H54 (cell line): ENCODE measurements at regions not wholly inside any gene's neighbourhood (a gene's known extent, or its start where the extent isn't known, plus 50 kb on each side); places are given as distances from the start of the nearest gene placed in this dataset.

Experiments
- DNase-seq: peaks from one replicate; pipeline ENCODE4 v3.0.0; 2011; ENCODE audit warnings: low spot score, mixed read lengths; ENCODE audit not compliant: insufficient read length
- FAIRE-seq: peaks from 3 replicates; lab custom pipeline; 2011; peaks lifted over from hg19 to GRCh38; lab: Jason Lieb, UNC
- POLR2A ChIP-seq: IDR thresholded peaks from 2 replicates; pipeline ENCODE4 v1.6.1; 2011; ENCODE audit warnings: low read depth, mild to moderate bottlenecking, low read length

DNA sequence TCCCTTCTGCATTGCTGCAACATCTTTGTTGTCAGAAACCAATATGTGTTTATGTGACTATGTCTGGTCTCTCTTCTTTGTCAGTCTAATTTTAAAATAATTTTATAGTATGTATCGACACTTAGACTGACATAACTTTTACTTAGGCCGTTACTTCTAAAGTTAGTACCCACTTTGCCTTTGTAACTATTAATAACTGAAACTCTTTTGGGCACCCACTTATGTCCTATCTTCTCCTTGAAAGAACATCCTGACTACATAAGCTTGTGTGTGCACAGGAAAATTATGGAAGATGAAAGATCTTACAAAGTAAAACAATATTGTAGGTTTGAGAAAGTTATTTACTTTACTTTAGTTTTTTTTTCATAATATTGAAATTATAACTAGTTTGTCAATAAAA lies 230.4 kb upstream of the CCDC179 start:
- DNase-seq = no peak
- FAIRE-seq = no peak
- no peak for TF ChIP-seq POLR2A

DNA sequence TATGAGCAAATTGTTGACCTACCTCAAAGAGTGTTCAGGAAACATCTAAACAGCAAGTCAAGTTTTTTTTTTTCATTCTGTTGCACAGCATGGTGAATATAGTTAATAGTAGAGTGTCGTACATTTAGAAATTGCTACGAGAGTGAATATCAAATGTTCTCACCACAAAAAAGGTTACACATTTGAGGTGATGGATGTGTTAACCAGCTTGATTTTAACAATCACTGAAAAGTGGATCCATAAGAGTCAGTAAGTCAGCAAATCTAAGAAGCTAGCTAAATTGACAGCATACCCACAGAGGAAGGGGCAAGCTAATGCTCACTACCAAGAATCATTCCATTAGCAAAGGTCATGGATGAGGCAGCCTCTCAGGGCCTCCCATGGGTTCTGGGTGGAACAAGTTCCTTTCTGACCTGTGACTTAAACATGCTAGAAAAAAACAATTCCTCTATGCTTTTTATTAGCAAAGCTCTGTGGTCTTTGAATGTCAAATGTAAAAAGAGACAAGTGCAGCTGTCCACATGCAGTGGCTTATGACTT lies 235.4 kb upstream of the CCDC179 start:
- DNase-seq (no peak), FAIRE-seq (no peak)
- TF ChIP-seq POLR2A = no peak

DNA sequence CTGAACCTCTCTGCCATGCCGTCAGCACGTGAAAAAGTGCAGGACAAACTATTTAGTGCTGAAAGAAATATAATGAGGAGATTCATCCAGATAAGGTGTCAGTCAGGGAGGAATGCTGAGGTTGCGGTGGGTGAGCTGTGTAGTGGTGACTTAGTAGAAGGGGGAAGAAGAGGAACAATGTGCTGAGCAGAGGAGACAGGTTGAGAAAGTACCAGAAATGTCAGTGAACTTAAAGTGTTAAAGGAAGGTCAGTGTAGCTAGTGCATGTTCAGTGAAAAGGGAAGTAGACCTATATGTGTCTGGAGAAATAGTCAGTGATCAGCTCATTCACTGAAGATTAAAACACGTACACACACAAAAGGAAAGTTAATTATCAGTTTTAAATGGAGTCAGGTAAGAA lies 237.6 kb upstream of the CCDC179 start:
- FAIRE-seq = no peak
- TF ChIP-seq POLR2A = no peak

DNA sequence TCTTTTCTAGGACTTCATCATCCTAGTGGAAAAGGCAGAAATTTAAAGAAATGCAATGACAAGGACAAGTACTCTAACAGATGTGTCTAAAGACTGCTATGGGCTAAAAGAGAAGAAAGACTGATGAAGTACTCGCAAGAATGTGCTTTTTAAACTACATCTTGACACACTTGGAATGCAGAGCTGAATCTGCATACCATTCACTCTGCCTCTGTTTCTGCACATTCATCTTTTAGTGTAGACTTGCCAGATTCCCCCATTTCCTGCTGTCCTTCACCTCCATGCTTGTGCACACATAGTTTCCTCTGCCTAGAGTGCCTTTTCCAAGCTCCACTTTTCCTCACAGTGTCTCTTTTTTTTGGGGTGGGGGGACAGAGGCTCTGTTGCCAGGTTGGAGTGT lies 239.0 kb upstream of the CCDC179 start:
- no peak for TF ChIP-seq POLR2A
- DNase-seq (no peak), FAIRE-seq (no peak)

More for the DNA sequence above, 237.6 kb upstream of the CCDC179 start:
- no peak for DNase-seq

GRCh38 chr11:23100726-23101125 lies 240.5 kb upstream of the CCDC179 start:
- FAIRE-seq = no peak
- no peak for TF ChIP-seq POLR2A
- no peak for DNase-seq

DNA sequence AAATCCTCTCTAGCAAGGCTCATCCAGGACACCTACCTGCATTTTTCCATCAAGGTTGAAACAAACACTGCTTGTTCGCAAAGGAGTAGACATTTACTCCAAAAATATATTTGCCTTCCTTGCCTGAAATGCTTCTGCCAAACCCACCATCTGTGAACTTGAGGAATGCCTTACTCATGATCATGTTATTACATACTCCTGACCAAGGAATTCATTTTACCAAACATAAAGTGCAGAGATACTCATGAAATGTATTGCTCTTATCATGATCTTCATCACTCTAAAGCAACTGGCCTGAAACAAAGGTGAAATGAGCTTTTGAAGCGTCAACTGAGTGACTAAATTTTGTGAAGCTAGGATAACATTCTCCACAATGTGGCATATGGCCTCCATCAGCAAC lies 243.1 kb upstream of the CCDC179 start:
- no peak for FAIRE-seq
- TF ChIP-seq POLR2A = no peak

DNA sequence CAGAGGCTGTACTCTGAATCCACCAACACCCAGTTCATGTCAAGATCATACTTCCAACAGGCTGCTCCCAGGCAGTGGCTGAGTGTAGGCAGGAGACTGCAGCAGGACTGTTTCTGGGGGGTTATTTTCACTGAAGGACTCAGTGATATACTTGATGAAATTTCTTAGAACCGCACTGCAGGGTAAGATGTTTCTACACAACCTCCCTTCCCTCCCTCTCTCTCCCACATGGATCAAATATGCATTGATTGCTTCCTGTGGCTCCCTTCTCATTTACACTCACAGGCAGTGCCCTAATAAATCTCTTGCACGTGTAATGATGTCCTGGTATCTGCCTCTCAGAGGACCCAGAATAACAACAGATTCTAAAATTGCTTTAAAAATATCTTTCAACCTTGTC lies 251.3 kb upstream of the CCDC179 start:
- TF ChIP-seq POLR2A = no peak
- no peak for DNase-seq
- no peak for FAIRE-seq

More for the DNA sequence above, 243.1 kb upstream of the CCDC179 start:
- DNase-seq = no peak

- no peak for TF ChIP-seq POLR2A
- DNase-seq = no peak
- no peak for FAIRE-seq
These were observed 252.1 kb upstream of the CCDC179 start for GRCh38 chr11:23112390-23112789.

DNA sequence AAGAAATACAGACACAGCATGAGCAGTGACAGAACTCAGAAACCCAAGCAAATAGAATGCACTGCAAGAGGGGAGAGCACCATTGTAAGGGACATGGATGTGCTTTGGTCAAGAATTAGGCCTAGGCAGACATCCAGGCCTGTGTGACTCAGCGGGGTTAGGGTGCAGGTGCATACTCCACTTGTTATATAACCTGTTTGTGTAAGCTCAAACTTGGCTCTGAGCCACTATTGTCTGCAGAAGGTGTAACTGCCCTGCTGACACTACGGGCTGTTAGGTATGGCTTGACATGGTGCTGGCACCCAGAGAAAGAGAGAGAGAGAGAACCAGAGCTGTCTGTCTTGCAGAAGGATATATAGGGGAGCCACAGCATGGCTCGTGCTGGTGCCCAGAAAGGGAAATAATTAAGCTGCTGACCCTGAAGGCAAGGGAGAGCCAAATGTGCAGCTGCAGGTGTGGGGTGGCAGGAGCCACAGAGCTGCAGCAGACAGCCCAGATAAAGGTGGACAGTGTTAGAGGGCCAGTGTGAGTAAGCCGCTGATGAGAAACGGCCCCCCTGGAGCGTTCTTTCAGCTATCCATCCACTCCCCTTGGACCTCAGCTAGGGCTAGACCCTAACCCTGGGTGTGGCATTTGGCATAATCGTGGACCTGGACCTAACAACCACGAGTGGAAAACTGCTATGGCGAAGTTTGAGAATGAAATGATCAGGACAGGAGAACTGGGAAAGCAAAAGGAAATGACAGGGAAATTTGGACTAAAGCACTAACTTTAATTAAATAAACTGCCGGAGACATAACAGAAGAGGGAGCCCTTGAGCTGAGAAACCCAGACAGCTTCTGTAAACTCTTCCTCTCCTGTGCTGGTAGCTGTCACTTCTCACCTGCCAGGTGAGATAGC lies 253.0 kb upstream of the CCDC179 start:
- DNase-seq = no peak
- no peak for TF ChIP-seq POLR2A
- FAIRE-seq = no peak

DNA sequence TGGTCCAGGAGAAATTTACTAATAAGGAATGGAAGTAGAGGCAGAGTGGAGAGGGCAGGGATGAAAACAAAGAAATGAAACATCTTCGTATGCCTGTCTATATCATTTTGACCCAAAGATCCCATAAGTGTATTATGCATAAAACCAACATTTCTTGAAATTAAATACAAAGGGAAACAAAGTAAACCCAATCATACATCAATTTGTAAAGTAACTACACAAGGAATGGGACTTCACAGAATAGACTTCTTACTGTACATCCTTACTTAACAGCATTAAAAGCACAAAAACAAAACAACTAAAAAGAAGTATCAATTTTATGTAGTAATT lies 253.6 kb upstream of the CCDC179 start:
- TF ChIP-seq POLR2A = no peak
- DNase-seq (no peak), FAIRE-seq (no peak)

DNA sequence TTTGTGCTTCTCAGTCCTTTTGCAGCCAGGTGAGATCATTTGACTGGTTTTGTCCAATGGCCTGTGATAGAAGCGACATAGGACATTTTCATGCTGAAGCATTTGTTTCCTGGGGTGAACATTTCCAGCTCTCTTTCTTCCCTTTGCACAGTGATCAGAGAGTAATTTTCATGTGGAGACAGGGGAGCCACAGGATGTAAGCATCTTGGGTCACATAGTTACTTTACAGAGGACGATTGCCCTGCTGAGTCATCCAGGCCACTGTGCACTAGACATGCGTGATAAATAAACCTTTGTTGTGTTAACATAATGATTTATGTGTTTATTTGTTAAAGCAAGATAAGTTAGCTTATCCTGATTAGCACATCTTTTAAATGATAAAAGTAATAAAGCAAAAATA lies 263.5 kb upstream of the CCDC179 start:
- no peak for DNase-seq
- peak; percentile 77 for FAIRE-seq
- TF ChIP-seq POLR2A = no peak

- no peak for TF ChIP-seq POLR2A
- no peak for FAIRE-seq
These were observed 264.0 kb upstream of the CCDC179 start for GRCh38 chr11:23124249-23124648.

DNA sequence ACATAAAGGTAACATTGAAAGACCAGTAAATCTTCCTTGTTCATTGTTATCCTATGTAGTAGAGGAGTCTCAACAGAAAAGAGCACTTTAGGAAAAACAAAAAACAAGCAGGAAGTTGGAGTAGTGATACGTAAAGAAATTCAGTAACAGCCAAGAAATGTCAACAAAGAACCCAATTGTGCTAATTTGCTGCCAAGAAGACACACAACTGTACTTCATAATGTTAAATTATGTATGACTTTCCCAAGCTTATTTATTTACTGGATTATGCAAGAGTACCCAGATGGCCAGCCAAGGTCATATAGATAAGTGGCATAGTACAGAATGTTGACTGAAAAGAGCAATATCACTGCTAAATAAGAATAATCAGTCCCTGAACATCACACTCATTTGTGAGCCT lies 264.7 kb upstream of the CCDC179 start:
- DNase-seq = no peak
- no peak for FAIRE-seq
- no peak for TF ChIP-seq POLR2A

More at GRCh38 chr11:23124249-23124648, 264.0 kb upstream of the CCDC179 start:
- DNase-seq = no peak

DNA sequence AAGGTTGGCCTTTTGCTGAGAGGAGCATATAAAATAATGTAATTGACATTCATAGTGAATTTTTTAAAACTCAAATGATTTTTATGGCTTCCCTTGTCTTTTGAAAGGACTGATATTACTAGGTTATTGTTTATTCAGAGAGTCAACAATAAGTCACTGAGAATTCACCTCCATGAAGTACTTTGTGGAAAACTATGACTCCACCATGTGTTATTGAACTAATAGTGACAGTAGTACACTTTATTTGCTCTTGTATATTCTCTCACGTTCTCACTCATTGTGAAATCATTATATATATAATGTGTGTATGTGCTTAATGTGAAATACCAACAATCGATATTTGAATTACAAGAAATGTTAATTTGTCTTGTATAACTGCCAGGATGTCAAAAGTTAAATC lies 267.4 kb upstream of the CCDC179 start:
- DNase-seq (no peak), FAIRE-seq (no peak)
- no peak for TF ChIP-seq POLR2A

GRCh38 chr11:23134627-23135026 lies 274.4 kb upstream of the CCDC179 start:
- DNase-seq (no peak), FAIRE-seq (no peak)
- TF ChIP-seq POLR2A = no peak
